Karpas-422 (cell line): ENCODE measurements at regions not wholly inside any gene's neighbourhood (a gene's known extent, or its start where the extent isn't known, plus 50 kb on each side); places are given as distances from the start of the nearest gene placed in this dataset.

Experiments
- DNase-seq: peaks from one replicate; pipeline ENCODE4 v3.0.0-alpha.2; 2015
- H2AFZ ChIP-seq: fragments of 200-600 bp; sonication (generic); 2 replicates; pipeline ENCODE4 v1.6.1; 2014; ENCODE audit warnings: antibody characterized with exemption, low read length, mixed read lengths
- H3K27ac ChIP-seq: fragments of 200-600 bp; sonication (generic); 2 replicates; pipeline ENCODE4 v1.5.1; 2014; ENCODE audit warnings: mild to moderate bottlenecking, low read length, moderate library complexity
- H3K27me3 ChIP-seq: fragments of 200-600 bp; sonication (generic); 2 replicates; pipeline ENCODE4 v1.6.1; 2014; ENCODE audit warnings: low read length, mixed read lengths
- H3K36me3 ChIP-seq: fragments of 200-600 bp; sonication (generic); 2 replicates; pipeline ENCODE4 v1.6.1; 2014; ENCODE audit warnings: low read length, mixed read lengths; ENCODE audit not compliant: insufficient read depth
- H3K4me1 ChIP-seq: fragments of 200-600 bp; sonication (generic); 2 replicates; pipeline ENCODE4 v1.6.1; 2014; ENCODE audit warnings: mild to moderate bottlenecking, low read length, mixed read lengths
- H3K4me2 ChIP-seq: fragments of 200-600 bp; sonication (generic); 2 replicates; pipeline ENCODE4 v1.6.1; 2014; ENCODE audit warnings: low read length, low read depth, mild to moderate bottlenecking; ENCODE audit not compliant: poor library complexity, severe bottlenecking
- H3K4me3 ChIP-seq: fragments of 200-600 bp; sonication (generic); 2 replicates; pipeline ENCODE4 v1.5.1; 2014; ENCODE audit warnings: mild to moderate bottlenecking, antibody characterized with exemption, low read length, mixed read lengths
- H3K79me2 ChIP-seq: fragments of 200-600 bp; sonication (generic); 2 replicates; pipeline ENCODE4 v1.6.1; 2014; ENCODE audit warnings: mild to moderate bottlenecking, low read length, mixed read lengths
- H3K9ac ChIP-seq: fragments of 200-600 bp; sonication (generic); 2 replicates; pipeline ENCODE4 v1.6.0; 2014; ENCODE audit warnings: low read length
- H3K9me2 ChIP-seq: fragments of 200-600 bp; sonication (generic), shearing (Covaris generic); replicated peaks from 2 replicates; pipeline ENCODE4 v1.6.0; 2014; ENCODE audit warnings: mild to moderate bottlenecking, low read length, moderate library complexity; ENCODE audit not compliant: insufficient read depth
- H3K9me3 ChIP-seq: fragments of 300-700, 200-600 bp; sonication (generic); 2 replicates; pipeline ENCODE4 v1.6.1; 2014; ENCODE audit warnings: low read length, mixed read lengths
- H4K20me1 ChIP-seq: fragments of 200-600 bp; sonication (generic); 2 replicates; pipeline ENCODE4 v1.6.1; 2014; ENCODE audit warnings: mild to moderate bottlenecking, antibody characterized with exemption, low read length, low read depth; ENCODE audit not compliant: insufficient read depth

DNA sequence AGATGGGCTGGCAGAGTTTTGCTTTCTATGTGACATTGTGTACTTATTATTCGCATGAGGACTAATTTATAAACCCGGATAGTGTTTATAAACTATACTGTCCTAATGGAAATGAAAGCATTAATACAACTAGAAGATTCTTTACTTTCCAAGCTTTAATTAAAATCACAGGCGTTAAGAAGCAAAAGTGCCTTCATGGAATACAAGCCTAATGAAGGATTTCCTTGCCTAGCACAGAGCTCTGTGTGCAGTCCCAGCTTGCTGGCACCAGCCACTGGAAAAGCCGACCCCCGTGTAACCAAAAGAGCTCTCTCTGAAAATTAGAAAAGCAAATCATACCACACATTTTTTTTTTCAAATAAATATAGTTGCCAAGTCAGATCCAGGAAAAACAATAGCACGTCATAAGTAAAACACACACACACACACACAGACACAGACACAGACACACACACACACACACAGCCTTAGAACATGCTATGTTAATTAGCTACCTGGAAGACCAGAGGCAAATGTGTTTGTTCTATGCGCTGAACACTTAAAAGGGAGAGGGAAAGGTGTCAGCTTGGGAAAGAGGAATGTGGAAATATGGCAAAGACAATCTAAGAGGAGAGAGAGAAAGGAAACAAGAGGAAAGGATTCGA is 1084.2 kb downstream of the TUSC7 start:
- Histone ChIP-seq H3K4me3 (no peak overlapping the region), H2AFZ (no peak overlapping the region), H3K27ac (no peak overlapping the region), H3K4me1 (no peaks in the 10 kb centered on the region), H3K36me3 (no peaks in the 10 kb centered on the region), H3K79me2 (no peaks in the 10 kb centered on the region), H3K4me2 (no peak overlapping the region), H3K9me3 (no peaks in the 10 kb centered on the region), H4K20me1 (no peaks in the 10 kb centered on the region), H3K9ac (no peak overlapping the region), H3K9me2 (no peaks in the 10 kb centered on the region), H3K27me3 (no peaks in the 10 kb centered on the region)
- no peak for DNase-seq

DNA sequence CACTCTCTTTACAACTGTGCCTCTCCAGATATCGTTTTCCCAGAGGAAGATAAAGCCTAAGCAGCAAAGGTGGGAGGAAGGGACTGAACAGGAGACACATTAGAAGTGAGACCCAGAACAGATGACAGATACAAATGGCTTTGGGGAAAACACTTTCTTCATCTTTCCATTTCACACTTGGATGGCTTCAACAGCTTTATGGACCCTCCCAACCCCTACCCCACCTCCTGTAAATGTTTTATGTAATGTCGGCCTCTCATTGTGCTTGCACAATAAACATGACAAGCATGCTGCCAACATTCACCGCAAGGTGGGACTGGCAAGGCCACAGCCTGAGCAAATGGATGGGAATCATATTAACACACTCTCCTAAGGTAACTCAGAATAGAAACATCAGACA is 1088.6 kb downstream of the TUSC7 start:
- Histone ChIP-seq H3K27ac (no peak overlapping the region), H3K4me3 (no peak overlapping the region), H3K9me2 (no peaks in the 10 kb centered on the region), H3K36me3 (no peaks in the 10 kb centered on the region), H2AFZ (no peak overlapping the region), H3K79me2 (no peaks in the 10 kb centered on the region), H3K9ac (no peak overlapping the region), H4K20me1 (no peaks in the 10 kb centered on the region), H3K4me1 (no peaks in the 10 kb centered on the region), H3K27me3 (no peaks in the 10 kb centered on the region), H3K9me3 (no peaks in the 10 kb centered on the region), H3K4me2 (no peak overlapping the region)
- DNase-seq: no peak

DNA sequence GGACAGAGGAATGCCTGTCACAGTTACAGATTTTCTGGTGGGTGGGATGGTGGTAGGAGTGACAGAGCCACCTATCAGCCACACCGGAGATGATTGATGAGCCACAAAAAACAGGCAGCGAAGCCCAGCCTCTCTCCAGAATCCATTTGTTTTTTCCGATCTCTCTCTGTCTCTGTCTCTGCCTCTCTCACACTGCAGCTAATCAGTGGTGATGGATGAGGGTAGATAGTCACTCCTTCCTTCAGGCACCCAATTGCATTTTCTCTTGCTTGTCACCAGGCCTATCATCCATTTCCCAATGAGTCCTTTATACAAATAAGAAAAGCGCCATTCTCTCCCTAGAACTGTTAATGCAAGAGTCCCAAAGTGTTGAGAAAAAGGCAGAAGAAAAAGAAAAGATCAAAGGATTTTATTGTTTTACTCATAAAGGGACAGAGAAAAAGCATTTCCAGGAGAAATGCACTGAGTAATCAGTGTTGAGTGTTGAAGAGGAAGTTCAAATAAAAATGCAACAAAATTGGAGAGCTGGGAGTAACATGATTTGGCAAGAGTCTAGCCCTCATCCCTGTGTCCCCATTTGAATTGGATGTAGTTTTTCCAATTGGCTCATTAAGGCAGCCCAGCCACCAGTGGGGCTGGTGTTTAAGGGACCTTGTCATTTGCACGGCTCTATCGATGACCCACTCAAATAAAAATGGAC is 1089.3 kb downstream of the TUSC7 start:
- no peaks in the 10 kb centered on the region for H3K9me3 ChIP-seq
- DNase-seq: no peak
- no peaks in the 10 kb centered on the region for H3K36me3 ChIP-seq
- H3K27me3 ChIP-seq: no peaks in the 10 kb centered on the region
- no peaks in the 10 kb centered on the region for H4K20me1 ChIP-seq
- no peaks in the 10 kb centered on the region for H3K79me2 ChIP-seq
- H3K4me2 ChIP-seq: no peak overlapping the region
- no peak overlapping the region for H3K27ac ChIP-seq
- H3K4me1 ChIP-seq: no peaks in the 10 kb centered on the region
- H2AFZ ChIP-seq: no peak overlapping the region
- H3K9ac ChIP-seq: no peak overlapping the region
- H3K4me3 ChIP-seq: no peak overlapping the region
- no peaks in the 10 kb centered on the region for H3K9me2 ChIP-seq

DNA sequence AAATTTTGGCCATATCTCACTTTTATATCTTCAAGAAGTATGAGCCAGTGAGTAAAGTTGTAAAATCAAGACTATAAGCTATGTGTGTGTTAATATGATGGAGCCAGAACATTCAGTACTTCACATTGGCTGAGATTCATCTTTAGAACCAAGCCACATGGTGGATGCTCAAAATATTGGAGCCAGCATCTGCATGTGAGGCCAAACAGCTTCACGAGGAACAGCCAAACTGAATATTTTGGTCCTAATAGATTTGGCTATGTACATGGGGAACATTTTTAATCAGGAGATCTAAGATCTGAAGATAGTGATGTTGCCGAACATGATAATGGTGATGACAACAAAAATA is 1089.8 kb downstream of the TUSC7 start:
- H3K27ac ChIP-seq: no peak overlapping the region
- no peak overlapping the region for H3K4me2 ChIP-seq
- no peaks in the 10 kb centered on the region for H3K27me3 ChIP-seq
- no peaks in the 10 kb centered on the region for H3K79me2 ChIP-seq
- H3K36me3 ChIP-seq: no peaks in the 10 kb centered on the region
- H3K4me3 ChIP-seq: no peak overlapping the region
- no peaks in the 10 kb centered on the region for H3K9me2 ChIP-seq
- H2AFZ ChIP-seq: no peak overlapping the region
- H3K9ac ChIP-seq: no peak overlapping the region
- no peak for DNase-seq
- no peaks in the 10 kb centered on the region for H4K20me1 ChIP-seq
- H3K9me3 ChIP-seq: no peaks in the 10 kb centered on the region
- H3K4me1 ChIP-seq: no peaks in the 10 kb centered on the region

DNA sequence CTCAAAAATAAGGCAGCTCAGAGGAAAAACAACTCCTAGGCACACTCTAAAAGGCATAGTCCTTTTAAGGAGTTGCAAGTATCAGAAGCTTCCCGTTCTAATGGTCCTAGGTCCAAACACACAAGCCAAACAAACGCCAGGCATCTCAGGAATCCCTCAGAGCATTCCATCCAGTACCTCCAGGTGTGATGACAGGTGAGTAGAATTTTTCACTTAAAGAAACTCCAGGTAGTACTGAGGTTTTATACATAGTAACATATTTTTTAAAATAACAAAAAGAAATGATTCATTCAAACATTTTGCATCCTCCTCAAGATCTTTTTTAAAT is 1092.3 kb downstream of the TUSC7 start:
- Histone ChIP-seq H3K9me3 (no peaks in the 10 kb centered on the region), H4K20me1 (no peaks in the 10 kb centered on the region), H3K4me3 (no peak overlapping the region), H3K4me1 (no peaks in the 10 kb centered on the region), H3K27ac (no peak overlapping the region), H3K4me2 (no peak overlapping the region), H3K36me3 (no peaks in the 10 kb centered on the region), H3K79me2 (no peaks in the 10 kb centered on the region), H3K27me3 (no peaks in the 10 kb centered on the region), H3K9me2 (0 out of 2 replicates have a peak, but pooled peaks cover 3% of the 10 kb centered on the region), H3K9ac (no peak overlapping the region), H2AFZ (no peak overlapping the region)
- no peak for DNase-seq

DNA sequence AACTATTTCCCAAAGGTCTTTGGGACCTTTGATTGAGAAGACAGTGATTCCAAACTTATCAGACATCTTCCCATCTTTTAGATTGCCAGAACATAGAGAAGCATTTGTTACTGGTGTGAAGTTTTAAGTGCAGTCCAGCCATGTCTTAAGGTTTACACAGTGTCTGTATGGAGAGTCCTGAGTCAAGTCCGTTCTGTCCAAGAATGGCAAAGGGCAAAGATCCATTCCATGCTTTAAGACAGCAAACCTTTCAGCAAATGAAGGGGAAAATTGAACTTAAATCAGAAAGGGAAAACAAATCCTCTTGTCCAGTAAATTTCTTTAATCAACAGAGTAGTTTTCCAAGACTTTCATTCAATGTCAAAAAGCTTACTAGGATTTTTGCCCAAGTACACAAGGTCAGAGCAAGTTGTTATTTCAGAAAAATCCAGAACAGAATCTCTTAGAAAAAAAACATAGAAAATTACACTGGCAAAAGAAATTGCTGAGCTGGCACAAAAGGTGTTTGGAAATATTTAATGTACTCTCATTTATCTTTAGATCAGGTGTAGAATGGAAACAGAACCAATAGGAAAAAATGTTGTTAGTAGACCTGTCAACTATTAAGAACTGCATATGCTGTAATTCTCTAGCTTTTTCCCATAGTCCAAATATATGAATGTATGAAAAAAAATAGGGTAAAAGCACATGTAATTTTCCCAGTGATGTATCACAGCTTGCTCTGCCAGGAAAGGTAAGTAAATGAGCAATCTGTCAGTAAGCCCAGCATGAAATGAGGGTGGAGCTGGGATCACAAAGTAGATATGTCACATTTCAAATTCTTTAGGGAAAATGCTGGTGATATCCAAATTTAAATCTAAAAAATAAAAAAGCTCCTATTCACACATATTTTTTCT is 1099.9 kb downstream of the TUSC7 start:
- Histone ChIP-seq H2AFZ (no peak overlapping the region), H3K9me3 (no peaks in the 10 kb centered on the region)
- no peak for DNase-seq

DNA sequence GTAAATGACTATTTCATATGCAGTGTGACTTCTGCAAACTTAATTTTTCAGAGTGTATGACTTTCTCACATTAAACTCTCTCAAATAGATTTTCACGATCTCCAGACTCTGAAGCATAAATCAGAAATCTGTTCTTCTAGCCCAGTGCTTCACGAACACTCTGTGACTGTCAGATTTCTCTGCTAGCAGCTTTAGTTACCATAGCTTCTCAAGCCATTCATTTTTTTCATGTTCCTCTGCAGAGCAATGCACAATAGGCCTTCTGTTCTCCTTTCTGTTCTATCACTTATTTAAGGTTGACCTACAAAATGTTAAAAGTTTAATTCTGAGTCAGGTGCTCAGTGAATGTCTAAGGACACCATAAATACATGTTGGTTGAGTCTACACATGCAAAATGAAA is 1102.2 kb downstream of the TUSC7 start:
- no peaks in the 10 kb centered on the region for H3K79me2 ChIP-seq
- no peak overlapping the region for H3K9ac ChIP-seq
- H3K9me2 ChIP-seq: no peaks in the 10 kb centered on the region; the same call in 1 of the 2 replicates
- no peaks in the 10 kb centered on the region for H3K4me1 ChIP-seq
- H3K27ac ChIP-seq: no peak overlapping the region
- no peak overlapping the region for H3K4me3 ChIP-seq
- H3K27me3 ChIP-seq: no peaks in the 10 kb centered on the region
- no peak overlapping the region for H2AFZ ChIP-seq
- no peaks in the 10 kb centered on the region for H3K36me3 ChIP-seq
- H3K4me2 ChIP-seq: no peak overlapping the region
- DNase-seq: no peak
- H3K9me3 ChIP-seq: no peaks in the 10 kb centered on the region
- H4K20me1 ChIP-seq: no peaks in the 10 kb centered on the region

More for the DNA sequence above, 1099.9 kb downstream of the TUSC7 start:
- Histone ChIP-seq H3K4me1 (no peaks in the 10 kb centered on the region), H3K4me2 (no peak overlapping the region), H3K4me3 (no peak overlapping the region), H3K27ac (no peak overlapping the region), H3K9me2 (peaks cover 3% of the 10 kb centered on the region; the same call in 1 of the 2 replicates), H3K36me3 (no peaks in the 10 kb centered on the region), H3K9ac (no peak overlapping the region), H4K20me1 (no peaks in the 10 kb centered on the region), H3K79me2 (no peaks in the 10 kb centered on the region), H3K27me3 (no peaks in the 10 kb centered on the region)

DNA sequence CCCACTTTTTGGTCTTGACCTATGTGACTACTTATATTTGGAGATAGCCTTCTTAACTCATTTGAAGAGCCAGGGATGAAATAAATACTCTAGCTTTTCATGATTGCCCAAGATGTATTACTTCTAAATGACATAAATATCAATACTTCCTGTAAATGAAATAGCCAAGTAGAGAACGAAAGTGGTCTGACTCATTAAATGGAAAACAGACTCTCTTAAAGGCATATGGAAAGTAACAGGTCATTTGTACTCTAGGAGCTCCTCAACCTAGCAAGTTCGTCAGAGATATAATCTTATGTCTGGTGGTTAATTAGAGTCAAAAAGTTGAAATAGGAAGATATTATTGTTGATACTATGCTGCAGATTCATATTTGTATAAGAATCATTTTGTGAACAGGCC is 1105.4 kb downstream of the TUSC7 start:
- Histone ChIP-seq H3K4me3 (no peak overlapping the region), H3K4me2 (no peak overlapping the region), H3K36me3 (no peaks in the 10 kb centered on the region), H3K9ac (no peak overlapping the region), H3K27ac (no peak overlapping the region), H4K20me1 (no peaks in the 10 kb centered on the region), H3K9me3 (no peaks in the 10 kb centered on the region), H2AFZ (no peak overlapping the region), H3K9me2 (no peaks in the 10 kb centered on the region; the same call in 1 of the 2 replicates), H3K27me3 (no peaks in the 10 kb centered on the region), H3K79me2 (no peaks in the 10 kb centered on the region), H3K4me1 (no peaks in the 10 kb centered on the region)
- DNase-seq: no peak
